ENCODE measurements at regions not wholly inside any gene's neighbourhood (a gene's known extent, or its start where the extent isn't known, plus 50 kb on each side); places are given as distances from the start of the nearest gene placed in this dataset.

GRCh38 chr7:16026253-16027020 lies 340.0 kb upstream of the MEOX2 start:
- TF ChIP-seq EP300 (IDR thresholded peaks at IDR 0.05) (no peak), POLR2A (IDR thresholded peaks at IDR 0.05) (no peak), CTCF (IDR thresholded peaks at IDR 0.05) (no peak), POLR2AphosphoS5 (IDR thresholded peaks at IDR 0.05) (no peak)
- H3K4me3 ChIP-seq = no peak overlapping the region
- H3K4me1 ChIP-seq = peaks cover 0 to 8% (median 1%) of the 10 kb centered on the region in 4 donors
- DNase-seq = no peak
- no peaks in the 10 kb centered on the region for H3K36me3 ChIP-seq
- intact Hi-C loops (cut with DNase I; ENCODE audit: low total_unique reads) = no loop called here
- WGBS, 5 donors = 68 to 74% (median 72%) methylated on average over 10 of the region's 10 CpGs
- no peaks in the 10 kb centered on the region for H3K27me3 ChIP-seq
- H3K27ac ChIP-seq = no peak overlapping the region
- H3K9me3 ChIP-seq = no peaks in the 10 kb centered on the region

GRCh38 chr7:16025696-16026095 lies 339.2 kb upstream of the MEOX2 start:
- 23 to 64% (median 53%) methylated on average over 1 of the region's 1 CpG for WGBS, 5 donors
- Histone ChIP-seq H3K27me3 (no peaks in the 10 kb centered on the region), H3K36me3 (no peaks in the 10 kb centered on the region), H3K9me3 (no peaks in the 10 kb centered on the region), H3K27ac (no peak overlapping the region), H3K4me3 (no peak overlapping the region), H3K4me1 (peaks cover 0 to 8% (median 1%) of the 10 kb centered on the region in 4 donors)
- intact Hi-C loops (cut with DNase I; ENCODE audit: low total_unique reads) = no loop called here
- no peak for TF ChIP-seq EP300 (IDR thresholded peaks at IDR 0.05)
- no peak for DNase-seq

GRCh38 chr7:16023503-16023902 lies 337.0 kb upstream of the MEOX2 start:
- Histone ChIP-seq H3K4me1 (peaks cover 0 to 7% (median 1%) of the 10 kb centered on the region in 4 donors), H3K4me3 (no peak overlapping the region), H3K27ac (no peak overlapping the region), H3K27me3 (no peaks in the 10 kb centered on the region), H3K36me3 (no peaks in the 10 kb centered on the region), H3K9me3 (peaks cover 0 to 4% (median 0%) of the 10 kb centered on the region in 4 donors)
- WGBS, 5 donors = 83 to 94% (median 86%) methylated on average over 3 of the region's 3 CpGs
- DNase-seq = no peak
- intact Hi-C loops (cut with DNase I; ENCODE audit: low total_unique reads) = no loop called here
- TF ChIP-seq CTCF (IDR thresholded peaks at IDR 0.05) = no peak
- TF ChIP-seq POLR2AphosphoS5 (IDR thresholded peaks at IDR 0.05) = no peak
- TF ChIP-seq EP300 (IDR thresholded peaks at IDR 0.05) = no peak

- TF ChIP-seq POLR2A (IDR thresholded peaks at IDR 0.05) (no peak), POLR2AphosphoS5 (IDR thresholded peaks at IDR 0.05) (no peak), CTCF (IDR thresholded peaks at IDR 0.05) (no peak), EP300 (IDR thresholded peaks at IDR 0.05) (no peak)
- Histone ChIP-seq H3K4me1 (peaks cover 0 to 3% (median 1%) of the 10 kb centered on the region in 4 donors), H3K27me3 (no peaks in the 10 kb centered on the region), H3K9me3 (peaks cover 0 to 4% (median 0%) of the 10 kb centered on the region in 4 donors), H3K36me3 (no peaks in the 10 kb centered on the region), H3K27ac (no peak overlapping the region), H3K4me3 (no peak overlapping the region)
- intact Hi-C loops (cut with DNase I; ENCODE audit: low total_unique reads) = no loop called here
- 59 to 80% (median 73%) methylated on average over 2 of the region's 2 CpGs for WGBS, 5 donors
- no peak for DNase-seq
Observed at GRCh38 chr7:16023046-16023445, 336.6 kb upstream of the MEOX2 start.

- TF ChIP-seq EP300 (IDR thresholded peaks at IDR 0.05) (no peak), POLR2A (IDR thresholded peaks at IDR 0.05) (no peak), POLR2AphosphoS5 (IDR thresholded peaks at IDR 0.05) (no peak), CTCF (IDR thresholded peaks at IDR 0.05) (no peak)
- WGBS, 5 donors = 55 to 75% (median 66%) methylated on average over 1 of the region's 1 CpG
- peaks cover 0 to 3% (median 0%) of the 10 kb centered on the region in 4 donors for H3K4me1 ChIP-seq
- DNase-seq = no peak
- H3K36me3 ChIP-seq = no peaks in the 10 kb centered on the region
- no peaks in the 10 kb centered on the region for H3K27me3 ChIP-seq
- intact Hi-C loops (cut with DNase I; ENCODE audit: low total_unique reads) = no loop called here
- H3K27ac ChIP-seq = no peak overlapping the region
- no peak overlapping the region for H3K4me3 ChIP-seq
- H3K9me3 ChIP-seq = peaks cover 0 to 4% (median 0%) of the 10 kb centered on the region in 4 donors
Observed at GRCh38 chr7:16021851-16022250, 335.4 kb upstream of the MEOX2 start.
